Kidney (tissue), 13 donors: ENCODE measurements at regions not wholly inside any gene's neighbourhood (a gene's known extent, or its start where the extent isn't known, plus 50 kb on each side); places are given as distances from the start of the nearest gene placed in this dataset.

ENCODE experiments used
- DNase-seq, 5 donors: peaks; one replicate each; pipeline ENCODE4 v3.0.0-alpha.2; 2013 to 2020
- FAIRE-seq: peaks from 2 replicates; lab custom pipeline; 2012; peaks lifted over from hg19 to GRCh38; lab: Jason Lieb, UNC
- H3K27ac ChIP-seq, 2 donors: one replicate each; pipeline ENCODE4 v1.7.0; 2013; ENCODE audit warnings: low read depth in 2 of 2, low read length in 2 of 2, inconsistent platforms in 1 of 2
- H3K27me3 ChIP-seq: one replicate; pipeline ENCODE4 v1.7.1; 2013; ENCODE audit warnings: low read length, inconsistent platforms; ENCODE audit not compliant: control insufficient read depth, insufficient read depth
- H3K36me3 ChIP-seq, 3 donors: one replicate each; pipeline versions ENCODE4 v1.7.0 to v1.7.1; 2013; ENCODE audit warnings: low read length in 3 of 3, control low read depth in 1 of 3, inconsistent platforms in 1 of 3; ENCODE audit not compliant: insufficient read depth in 3 of 3, control insufficient read depth in 2 of 3
- H3K4me1 ChIP-seq, 3 donors: one replicate each; pipeline versions ENCODE4 v1.7.0 to v1.7.1; 2013; ENCODE audit warnings: low read length in 3 of 3, inconsistent platforms in 1 of 3, low read depth in 1 of 3; ENCODE audit not compliant: control insufficient read depth in 2 of 3, insufficient read depth in 2 of 3
- H3K4me3 ChIP-seq, 3 donors: one replicate each; pipeline versions ENCODE4 v1.7.0 to v1.8.1; 2013; ENCODE audit warnings: low read length in 3 of 3, control low read depth in 1 of 3, inconsistent platforms in 1 of 3
- H3K9ac ChIP-seq, 3 donors: one replicate each; pipeline versions ENCODE4 v1.7.0 to v1.7.1; 2013; ENCODE audit warnings: low read length in 3 of 3, control low read depth in 1 of 3, inconsistent platforms in 1 of 3
- H3K9me3 ChIP-seq, 3 donors: one replicate each; pipeline versions ENCODE4 v1.7.0 to v1.7.1; 2013; ENCODE audit warnings: low read length in 3 of 3, control low read depth in 1 of 3, inconsistent platforms in 1 of 3; ENCODE audit not compliant: control insufficient read depth in 2 of 3, insufficient read depth in 1 of 3
- intact Hi-C: fragments of 100-400 bp; cut with DNase I; formaldehyde crosslinking; loops from one replicate; pipeline ENCODE4 v1.11.1; 2022
- TF ChIP-seq, protein P1 (sequence below): IDR thresholded peaks from 3 replicates; pipeline ENCODE4 v1.5.1; 2012; ENCODE audit warnings: mild to moderate bottlenecking, moderate library complexity, borderline replicate concordance; ENCODE audit not compliant: insufficient read depth; ENCODE audit errors: extremely low read depth
- donor health status: control.
- donor health status: control.
- donor health status: control.
- donor health status: control.
- donor health status: control.
- donor health status: DM: yes; HTN: yes; CAD: no.
- donor health status: Normal renal cell carcinoma (clear cell type).

DNA sequence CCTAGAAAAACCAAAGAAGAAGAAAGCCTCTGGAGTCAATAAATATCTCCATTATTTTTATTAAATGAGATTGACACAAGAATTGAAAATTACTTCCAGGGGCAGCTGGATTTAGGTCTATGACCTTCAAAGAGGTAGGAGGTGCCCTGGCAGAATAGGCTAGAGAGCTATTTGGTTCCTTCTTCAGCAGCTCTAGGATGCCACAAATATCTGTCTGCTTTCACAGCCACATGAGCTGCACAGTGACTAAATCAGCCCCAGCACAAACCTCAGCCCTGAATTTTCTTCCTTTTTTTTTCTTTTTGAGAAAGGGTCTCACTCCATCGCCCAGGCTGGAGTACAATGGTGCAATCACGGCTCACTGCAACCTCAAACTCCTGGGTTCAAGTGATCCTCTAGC is 223.5 kb downstream of the ABHD5 start:
- Histone ChIP-seq H3K27ac (no peak overlapping the region), H3K27me3 (no peaks in the 10 kb centered on the region), H3K9ac (no peak overlapping the region), H3K4me3 (no peak overlapping the region), H3K4me1 (no peaks in the 10 kb centered on the region), H3K36me3 (no peaks in the 10 kb centered on the region), H3K9me3 (peaks cover 0 to 4% (median 0%) of the 10 kb centered on the region in 3 donors)
- intact Hi-C loops: no loop called here
- DNase-seq: no peak
- TF ChIP-seq, protein P1, sequence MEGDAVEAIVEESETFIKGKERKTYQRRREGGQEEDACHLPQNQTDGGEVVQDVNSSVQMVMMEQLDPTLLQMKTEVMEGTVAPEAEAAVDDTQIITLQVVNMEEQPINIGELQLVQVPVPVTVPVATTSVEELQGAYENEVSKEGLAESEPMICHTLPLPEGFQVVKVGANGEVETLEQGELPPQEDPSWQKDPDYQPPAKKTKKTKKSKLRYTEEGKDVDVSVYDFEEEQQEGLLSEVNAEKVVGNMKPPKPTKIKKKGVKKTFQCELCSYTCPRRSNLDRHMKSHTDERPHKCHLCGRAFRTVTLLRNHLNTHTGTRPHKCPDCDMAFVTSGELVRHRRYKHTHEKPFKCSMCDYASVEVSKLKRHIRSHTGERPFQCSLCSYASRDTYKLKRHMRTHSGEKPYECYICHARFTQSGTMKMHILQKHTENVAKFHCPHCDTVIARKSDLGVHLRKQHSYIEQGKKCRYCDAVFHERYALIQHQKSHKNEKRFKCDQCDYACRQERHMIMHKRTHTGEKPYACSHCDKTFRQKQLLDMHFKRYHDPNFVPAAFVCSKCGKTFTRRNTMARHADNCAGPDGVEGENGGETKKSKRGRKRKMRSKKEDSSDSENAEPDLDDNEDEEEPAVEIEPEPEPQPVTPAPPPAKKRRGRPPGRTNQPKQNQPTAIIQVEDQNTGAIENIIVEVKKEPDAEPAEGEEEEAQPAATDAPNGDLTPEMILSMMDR: no peak
- FAIRE-seq: no peak

GRCh38 chr3:43915546-43915945 is 224.8 kb downstream of the ABHD5 start:
- FAIRE-seq: no peak
- intact Hi-C loops: no loop called here
- H3K9me3 ChIP-seq: peaks cover 0 to 4% (median 0%) of the 10 kb centered on the region in 3 donors
- no peak overlapping the region for H3K4me3 ChIP-seq
- DNase-seq: no peak
- no peak overlapping the region for H3K9ac ChIP-seq
- no peaks in the 10 kb centered on the region for H3K4me1 ChIP-seq
- no peaks in the 10 kb centered on the region for H3K36me3 ChIP-seq
- no peak overlapping the region for H3K27ac ChIP-seq
- H3K27me3 ChIP-seq: no peaks in the 10 kb centered on the region
- TF ChIP-seq, protein P1: no peak

GRCh38 chr3:43917361-43917760 is 226.6 kb downstream of the ABHD5 start:
- H3K4me1 ChIP-seq: no peaks in the 10 kb centered on the region
- no peak overlapping the region for H3K27ac ChIP-seq
- TF ChIP-seq, protein P1: no peak
- DNase-seq (no peak), FAIRE-seq (no peak)
- H3K36me3 ChIP-seq: no peaks in the 10 kb centered on the region
- H3K9me3 ChIP-seq: peaks cover 0 to 4% (median 0%) of the 10 kb centered on the region in 3 donors
- H3K27me3 ChIP-seq: no peaks in the 10 kb centered on the region
- no peak overlapping the region for H3K9ac ChIP-seq
- no peak overlapping the region for H3K4me3 ChIP-seq
- intact Hi-C loops: no loop called here

DNA sequence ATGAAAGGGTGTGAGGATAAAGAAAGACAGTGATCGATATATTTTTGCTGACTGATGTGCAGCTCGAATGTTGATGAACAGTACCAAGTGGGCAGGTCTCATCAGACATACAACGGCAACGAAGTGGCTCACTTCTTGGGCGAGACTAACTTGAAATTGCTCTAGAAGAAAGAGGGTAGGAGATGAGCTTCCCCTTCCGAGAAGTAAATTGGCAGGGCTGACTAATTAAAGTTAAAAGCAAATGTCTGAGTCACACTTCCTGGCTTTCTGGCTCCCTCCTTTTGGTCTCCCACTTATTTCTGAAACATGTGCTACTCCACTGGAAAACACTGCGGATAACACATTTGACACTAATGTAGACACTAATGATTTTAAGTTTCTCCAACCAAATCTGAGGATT is 228.3 kb downstream of the ABHD5 start:
- no peak overlapping the region for H3K4me3 ChIP-seq
- H3K9ac ChIP-seq: no peak overlapping the region
- peaks cover 0 to 2% (median 0%) of the 10 kb centered on the region in 3 donors for H3K4me1 ChIP-seq
- no peak overlapping the region for H3K27ac ChIP-seq
- TF ChIP-seq, protein P1: no peak
- no peak for FAIRE-seq
- peaks cover 0 to 4% (median 0%) of the 10 kb centered on the region in 3 donors for H3K9me3 ChIP-seq
- H3K27me3 ChIP-seq: no peaks in the 10 kb centered on the region
- no peak for DNase-seq
- intact Hi-C loops: no loop called here
- H3K36me3 ChIP-seq: no peaks in the 10 kb centered on the region
